GM18858 (cell line): ENCODE measurements at regions not wholly inside any gene's neighbourhood (a gene's known extent, or its start where the extent isn't known, plus 50 kb on each side); places are given as distances from the start of the nearest gene placed in this dataset.
"Not testable (repeated sequence)": the region's sequence is repeated elsewhere in the genome, so short reads cannot be mapped to it uniquely, and the experiment has no call there.

Source experiments
- ATAC-seq: cut with Tn5 transposase; IDR thresholded peaks from one replicate; pipeline ENCODE4 v1.9.1; 2021; ENCODE audit not compliant: unreplicated experiment

DNA sequence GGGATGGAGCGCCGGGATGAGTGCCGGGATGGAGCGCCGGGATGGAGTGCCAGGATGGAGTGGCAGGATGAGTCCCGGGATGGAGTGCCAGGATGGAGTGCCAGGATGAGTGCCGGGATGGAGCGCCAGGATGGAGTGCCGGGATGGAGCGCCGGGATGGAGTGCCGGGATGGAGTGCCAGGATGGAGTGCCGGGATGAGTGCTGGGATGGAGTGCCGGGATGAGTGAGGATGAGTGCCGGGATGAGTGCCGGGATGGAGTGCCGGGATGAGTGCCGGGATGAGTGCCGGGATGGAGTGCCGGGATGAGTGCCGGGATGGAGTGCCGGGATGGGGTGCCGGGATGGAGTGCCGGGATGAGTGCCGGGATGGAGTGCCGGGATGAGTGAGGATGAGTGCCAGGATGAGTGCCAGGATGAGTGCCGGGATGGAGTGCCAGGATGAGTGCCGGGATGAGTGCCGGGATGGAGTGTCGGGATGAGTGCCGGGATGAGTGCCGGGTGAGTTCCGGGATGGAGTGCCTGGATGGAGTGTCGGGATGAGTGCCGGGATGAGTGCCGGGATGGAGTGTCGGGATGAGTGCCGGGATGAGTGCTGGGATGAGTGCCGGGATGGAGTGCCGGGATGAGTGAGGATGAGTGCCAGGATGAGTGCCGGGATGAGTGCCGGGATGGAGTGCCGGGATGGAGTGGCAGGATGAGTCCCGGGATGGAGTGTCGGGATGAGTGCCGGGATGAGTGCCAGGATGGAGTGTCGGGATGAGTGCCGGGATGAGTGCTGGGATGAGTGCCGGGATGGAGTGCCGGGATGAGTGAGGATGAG is 52.9 kb upstream of the HELT start:
- ATAC-seq: not testable (repeated sequence)

DNA sequence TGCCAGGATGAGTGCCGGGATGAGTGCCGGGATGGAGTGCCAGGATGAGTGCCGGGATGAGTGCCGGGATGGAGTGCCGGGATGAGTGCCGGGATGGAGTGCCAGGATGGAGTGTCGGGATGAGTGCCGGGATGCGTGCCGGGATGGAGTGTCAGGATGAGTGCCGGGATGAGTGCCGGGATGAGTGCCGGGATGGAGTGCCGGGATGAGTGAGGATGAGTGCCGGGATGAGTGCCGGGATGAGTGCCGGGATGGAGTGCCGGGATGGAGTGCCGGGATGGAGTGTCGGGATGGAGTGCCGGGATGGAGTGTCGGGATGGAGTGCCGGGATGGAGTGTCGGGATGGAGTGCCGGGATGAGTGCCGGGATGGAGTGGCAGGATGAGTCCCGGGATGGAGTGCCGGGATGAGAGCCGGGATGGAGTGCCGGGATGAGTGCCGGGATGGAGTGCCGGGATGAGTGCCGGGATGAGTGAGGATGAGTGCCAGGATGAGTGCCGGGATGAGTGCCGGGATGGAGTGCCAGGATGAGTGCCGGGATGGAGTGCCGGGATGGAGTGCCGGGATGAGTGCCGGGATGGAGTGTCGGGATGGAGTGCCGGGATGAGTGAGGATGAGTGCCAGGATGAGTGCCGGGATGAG is 52.1 kb upstream of the HELT start:
- not testable (repeated sequence) for ATAC-seq

DNA sequence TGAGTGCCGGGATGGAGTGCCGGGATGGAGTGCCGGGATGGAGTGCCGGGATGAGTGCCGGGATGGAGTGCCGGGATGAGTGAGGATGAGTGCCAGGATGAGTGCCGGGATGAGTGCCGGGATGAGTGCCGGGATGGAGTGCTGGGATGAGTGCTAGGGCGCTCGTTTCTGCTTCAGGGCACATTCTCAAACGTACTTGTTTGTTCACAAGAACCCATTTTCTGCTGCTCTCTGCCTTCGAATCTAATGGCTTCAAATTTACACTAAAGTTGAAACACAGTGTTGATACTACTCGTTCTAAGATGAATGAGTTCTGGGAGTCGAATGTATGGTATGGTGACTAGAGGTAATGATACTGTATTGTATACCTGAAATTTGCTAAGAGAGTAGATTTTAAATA is 50.6 kb upstream of the HELT start:
- not testable (repeated sequence) for ATAC-seq

DNA sequence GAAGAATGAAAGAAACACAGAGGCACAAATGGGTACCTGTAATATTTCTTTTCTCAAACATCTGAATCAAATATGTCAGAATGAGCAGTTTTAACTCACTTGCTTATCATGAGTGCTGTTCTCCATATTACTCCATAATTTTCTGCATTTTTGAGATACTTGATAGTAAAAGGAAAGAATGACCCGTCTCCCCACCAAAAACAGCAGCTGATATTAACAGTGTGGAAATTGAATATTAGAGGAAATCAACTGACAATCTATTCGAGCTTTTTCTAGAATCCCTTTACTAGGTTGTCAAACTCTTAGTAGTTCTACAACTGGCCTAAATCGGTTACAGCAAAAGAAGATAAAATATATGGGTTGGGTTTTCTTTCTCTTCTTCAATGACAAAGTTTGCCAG is 49.9 kb upstream of the HELT start:
- ATAC-seq: no peak
